ENCODE measurements at regions not wholly inside any gene's neighbourhood (a gene's known extent, or its start where the extent isn't known, plus 50 kb on each side); places are given as distances from the start of the nearest gene placed in this dataset.

- DNase-seq (ENCODE audit: extremely low read depth in 1 of 11, low read depth in 9 of 11, low spot score in 4 of 11): no peak
Observed at GRCh38 chr15:47157827-47158226, 559.5 kb upstream of the SEMA6D start.

GRCh38 chr15:47158573-47158972 is 558.7 kb upstream of the SEMA6D start:
- no peak for DNase-seq (ENCODE audit: extremely low read depth in 1 of 11, low read depth in 9 of 11, low spot score in 4 of 11)

- peak in 1 of 11 donors; percentile 7 for DNase-seq (ENCODE audit: extremely low read depth in 1 of 11, low read depth in 9 of 11, low spot score in 4 of 11)
Observed at GRCh38 chr15:47177177-47177576, 540.1 kb upstream of the SEMA6D start.

- no peak for DNase-seq (ENCODE audit: extremely low read depth in 1 of 11, low read depth in 9 of 11, low spot score in 4 of 11)
Observed at GRCh38 chr15:47179988-47180387, 537.3 kb upstream of the SEMA6D start.

- DNase-seq (ENCODE audit: extremely low read depth in 1 of 11, low read depth in 9 of 11, low spot score in 4 of 11): no peak
Observed at GRCh38 chr15:47182818-47183217, 534.5 kb upstream of the SEMA6D start.

GRCh38 chr15:47184003-47184907 is 533.0 kb upstream of the SEMA6D start:
- peak in 5 of 11 donors; percentile 17 to 49 (median 31) for DNase-seq (ENCODE audit: extremely low read depth in 1 of 11, low read depth in 9 of 11, low spot score in 4 of 11)

- DNase-seq (ENCODE audit: extremely low read depth in 1 of 11, low read depth in 9 of 11, low spot score in 4 of 11): peak in 3 of 11 donors; percentile 11 to 22 (median 15)
Observed at GRCh38 chr15:47184908-47185801, 532.1 kb upstream of the SEMA6D start.

- DNase-seq (ENCODE audit: extremely low read depth in 1 of 11, low read depth in 9 of 11, low spot score in 4 of 11): no peak
Observed at GRCh38 chr15:47186075-47186474, 531.2 kb upstream of the SEMA6D start.

GRCh38 chr15:47188758-47189507 is 528.4 kb upstream of the SEMA6D start:
- no peak for DNase-seq (ENCODE audit: extremely low read depth in 1 of 11, low read depth in 9 of 11, low spot score in 4 of 11)

GRCh38 chr15:47194718-47195117 is 522.6 kb upstream of the SEMA6D start:
- DNase-seq (ENCODE audit: extremely low read depth in 1 of 11, low read depth in 9 of 11, low spot score in 4 of 11): no peak

- DNase-seq (ENCODE audit: extremely low read depth in 1 of 11, low read depth in 9 of 11, low spot score in 4 of 11): peak; percentile 73 to 88 (median 84)
Observed at GRCh38 chr15:47196048-47196447, 521.3 kb upstream of the SEMA6D start.

- no peak for DNase-seq (ENCODE audit: extremely low read depth in 1 of 11, low read depth in 9 of 11, low spot score in 4 of 11)
Observed at GRCh38 chr15:47203993-47204392, 513.3 kb upstream of the SEMA6D start.

- no peak for DNase-seq (ENCODE audit: extremely low read depth in 1 of 11, low read depth in 9 of 11, low spot score in 4 of 11)
Observed at GRCh38 chr15:47206358-47206978, 510.8 kb upstream of the SEMA6D start.

GRCh38 chr15:47209591-47209990 is 507.7 kb upstream of the SEMA6D start:
- DNase-seq (ENCODE audit: extremely low read depth in 1 of 11, low read depth in 9 of 11, low spot score in 4 of 11): no peak

- DNase-seq (ENCODE audit: extremely low read depth in 1 of 11, low read depth in 9 of 11, low spot score in 4 of 11): no peak
Observed at GRCh38 chr15:47212222-47213010, 504.9 kb upstream of the SEMA6D start.

GRCh38 chr15:47213883-47214282 is 503.4 kb upstream of the SEMA6D start:
- no peak for DNase-seq (ENCODE audit: extremely low read depth in 1 of 11, low read depth in 9 of 11, low spot score in 4 of 11)

GRCh38 chr15:47218295-47218694 is 499.0 kb upstream of the SEMA6D start:
- DNase-seq (ENCODE audit: extremely low read depth in 1 of 11, low read depth in 9 of 11, low spot score in 4 of 11): no peak

GRCh38 chr15:47244361-47244760 is 472.9 kb upstream of the SEMA6D start:
- no peak for DNase-seq (ENCODE audit: extremely low read depth in 1 of 11, low read depth in 9 of 11, low spot score in 4 of 11)

Data from renal cortex interstitium (tissue), 11 donors.